Fibroblast of lung (primary cell): ENCODE measurements at regions not wholly inside any gene's neighbourhood (a gene's known extent, or its start where the extent isn't known, plus 50 kb on each side); places are given as distances from the start of the nearest gene placed in this dataset.

ENCODE experiments used
- CTCF ChIP-seq, 2 donors: IDR thresholded peaks in 1 of 2; conservative IDR thresholded peaks in 1 of 2; 1 replicate in 1 of 2; 2 replicates in 1 of 2; pipeline ENCODE4 v1.5.1; 2011 to 2012; ENCODE audit warnings: low read length in 2 of 2, control low read depth in 1 of 2, inconsistent platforms in 1 of 2, low read depth in 1 of 2, mild to moderate bottlenecking in 1 of 2
- EZH2 ChIP-seq: IDR thresholded peaks from 2 replicates; pipeline ENCODE4 v1.5.1; 2012; ENCODE audit warnings: low read length, control low read depth, mild to moderate bottlenecking; ENCODE audit errors: missing control alignments

- TF ChIP-seq CTCF (conservative IDR thresholded peaks at IDR 0.05 in 1 of 2, IDR thresholded peaks at IDR 0.05 in 1 of 2; ENCODE audit: low read depth in 1 of 2, low read length in 2 of 2) (no peak), EZH2 (no peak)
These were observed 548.8 kb downstream of the EFNA5 start for GRCh38 chr5:107121793-107122519.
